Astrocyte (in vitro differentiated cells and primary cell): ENCODE measurements at regions not wholly inside any gene's neighbourhood (a gene's known extent, or its start where the extent isn't known, plus 50 kb on each side); places are given as distances from the start of the nearest gene placed in this dataset.

ENCODE experiments used
- EZH2 ChIP-seq: IDR thresholded peaks from 2 replicates; pipeline ENCODE4 v1.6.1; 2012; ENCODE audit warnings: mild to moderate bottlenecking, low read length, inconsistent platforms; ENCODE audit not compliant: insufficient read depth
- TF ChIP-seq, protein P1 (sequence below): IDR thresholded peaks from 2 replicates; pipeline ENCODE4 v1.5.1; 2011; ENCODE audit warnings: low read depth, mild to moderate bottlenecking, inconsistent platforms, low read length, moderate library complexity; ENCODE audit not compliant: insufficient read depth

DNA sequence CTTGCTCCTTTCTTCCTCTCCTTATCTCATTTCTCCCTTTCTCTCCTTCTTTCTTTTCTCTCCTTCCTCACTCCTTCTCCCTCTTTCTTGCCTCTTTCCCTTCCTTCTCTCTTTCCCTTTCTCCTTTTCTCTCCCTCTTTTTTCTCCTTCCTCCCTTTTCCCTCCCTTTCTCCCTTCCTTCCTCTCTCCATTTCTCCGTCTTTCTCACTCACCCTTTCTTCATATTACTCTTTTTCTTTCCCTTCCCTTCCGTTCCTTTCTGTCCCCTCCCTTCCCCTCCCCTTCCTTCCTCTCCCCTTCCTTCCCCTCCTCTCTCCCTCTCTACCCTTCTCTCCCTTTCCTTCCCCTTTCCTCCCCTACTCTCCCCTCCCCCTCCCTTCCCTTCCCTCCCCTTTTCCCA lies 240.8 kb downstream of the HS3ST3B1 start:
- TF ChIP-seq, protein P1, sequence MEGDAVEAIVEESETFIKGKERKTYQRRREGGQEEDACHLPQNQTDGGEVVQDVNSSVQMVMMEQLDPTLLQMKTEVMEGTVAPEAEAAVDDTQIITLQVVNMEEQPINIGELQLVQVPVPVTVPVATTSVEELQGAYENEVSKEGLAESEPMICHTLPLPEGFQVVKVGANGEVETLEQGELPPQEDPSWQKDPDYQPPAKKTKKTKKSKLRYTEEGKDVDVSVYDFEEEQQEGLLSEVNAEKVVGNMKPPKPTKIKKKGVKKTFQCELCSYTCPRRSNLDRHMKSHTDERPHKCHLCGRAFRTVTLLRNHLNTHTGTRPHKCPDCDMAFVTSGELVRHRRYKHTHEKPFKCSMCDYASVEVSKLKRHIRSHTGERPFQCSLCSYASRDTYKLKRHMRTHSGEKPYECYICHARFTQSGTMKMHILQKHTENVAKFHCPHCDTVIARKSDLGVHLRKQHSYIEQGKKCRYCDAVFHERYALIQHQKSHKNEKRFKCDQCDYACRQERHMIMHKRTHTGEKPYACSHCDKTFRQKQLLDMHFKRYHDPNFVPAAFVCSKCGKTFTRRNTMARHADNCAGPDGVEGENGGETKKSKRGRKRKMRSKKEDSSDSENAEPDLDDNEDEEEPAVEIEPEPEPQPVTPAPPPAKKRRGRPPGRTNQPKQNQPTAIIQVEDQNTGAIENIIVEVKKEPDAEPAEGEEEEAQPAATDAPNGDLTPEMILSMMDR = no peak
- TF ChIP-seq EZH2 = no peak
